GM12874 (cell line): ENCODE measurements at regions not wholly inside any gene's neighbourhood (a gene's known extent, or its start where the extent isn't known, plus 50 kb on each side); places are given as distances from the start of the nearest gene placed in this dataset.

Experiments
- TF ChIP-seq, protein P1 (sequence below): IDR thresholded peaks from 2 replicates; pipeline ENCODE4 v1.5.1; 2011; ENCODE audit warnings: low read depth, mild to moderate bottlenecking, control low read depth, low read length, moderate library complexity; ENCODE audit not compliant: insufficient read depth

DNA sequence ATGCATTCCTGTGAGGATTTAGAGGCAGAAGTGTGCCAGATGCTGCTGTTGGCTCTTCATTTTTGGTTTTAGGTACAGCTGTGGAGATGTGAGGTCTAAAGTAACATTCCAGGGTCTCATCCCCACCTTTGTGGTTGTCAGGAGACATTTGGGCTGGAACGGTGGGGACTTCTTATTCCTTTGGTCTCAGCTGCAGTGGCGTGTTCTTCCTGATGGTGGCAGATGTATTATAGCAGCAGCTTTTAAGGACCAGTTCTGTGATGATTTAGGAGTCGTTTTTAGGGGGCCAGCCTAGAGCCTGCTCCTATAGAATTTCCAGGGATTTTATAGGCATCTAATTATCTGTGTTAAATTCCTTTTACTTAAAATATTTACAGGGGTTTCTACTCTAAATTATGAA, 221.0 kb upstream of the EOMES start:
- TF ChIP-seq, protein P1, sequence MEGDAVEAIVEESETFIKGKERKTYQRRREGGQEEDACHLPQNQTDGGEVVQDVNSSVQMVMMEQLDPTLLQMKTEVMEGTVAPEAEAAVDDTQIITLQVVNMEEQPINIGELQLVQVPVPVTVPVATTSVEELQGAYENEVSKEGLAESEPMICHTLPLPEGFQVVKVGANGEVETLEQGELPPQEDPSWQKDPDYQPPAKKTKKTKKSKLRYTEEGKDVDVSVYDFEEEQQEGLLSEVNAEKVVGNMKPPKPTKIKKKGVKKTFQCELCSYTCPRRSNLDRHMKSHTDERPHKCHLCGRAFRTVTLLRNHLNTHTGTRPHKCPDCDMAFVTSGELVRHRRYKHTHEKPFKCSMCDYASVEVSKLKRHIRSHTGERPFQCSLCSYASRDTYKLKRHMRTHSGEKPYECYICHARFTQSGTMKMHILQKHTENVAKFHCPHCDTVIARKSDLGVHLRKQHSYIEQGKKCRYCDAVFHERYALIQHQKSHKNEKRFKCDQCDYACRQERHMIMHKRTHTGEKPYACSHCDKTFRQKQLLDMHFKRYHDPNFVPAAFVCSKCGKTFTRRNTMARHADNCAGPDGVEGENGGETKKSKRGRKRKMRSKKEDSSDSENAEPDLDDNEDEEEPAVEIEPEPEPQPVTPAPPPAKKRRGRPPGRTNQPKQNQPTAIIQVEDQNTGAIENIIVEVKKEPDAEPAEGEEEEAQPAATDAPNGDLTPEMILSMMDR: 0 out of 2 replicates have a peak, but pooled peaks have one; percentile 12

DNA sequence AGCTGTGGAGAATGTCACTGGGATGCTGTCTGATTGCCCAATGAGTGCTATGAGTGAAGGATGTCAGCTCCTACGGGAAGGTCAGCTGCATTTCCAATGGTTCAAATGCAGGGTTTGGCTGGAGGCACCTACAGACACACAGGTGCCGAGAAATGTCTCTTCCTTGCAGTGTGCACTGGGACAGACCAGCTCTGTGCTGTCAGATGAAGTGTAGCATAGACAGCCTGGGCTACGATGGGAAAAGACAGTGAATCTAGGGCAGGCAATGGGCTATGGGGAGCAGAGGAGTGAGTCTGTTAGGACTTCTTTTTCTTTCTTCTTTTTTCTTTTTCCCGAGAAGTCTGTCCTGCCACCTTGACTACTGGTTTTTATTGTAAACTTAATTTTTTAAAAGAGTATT, 223.1 kb upstream of the EOMES start:
- TF ChIP-seq, protein P1: no peak

DNA sequence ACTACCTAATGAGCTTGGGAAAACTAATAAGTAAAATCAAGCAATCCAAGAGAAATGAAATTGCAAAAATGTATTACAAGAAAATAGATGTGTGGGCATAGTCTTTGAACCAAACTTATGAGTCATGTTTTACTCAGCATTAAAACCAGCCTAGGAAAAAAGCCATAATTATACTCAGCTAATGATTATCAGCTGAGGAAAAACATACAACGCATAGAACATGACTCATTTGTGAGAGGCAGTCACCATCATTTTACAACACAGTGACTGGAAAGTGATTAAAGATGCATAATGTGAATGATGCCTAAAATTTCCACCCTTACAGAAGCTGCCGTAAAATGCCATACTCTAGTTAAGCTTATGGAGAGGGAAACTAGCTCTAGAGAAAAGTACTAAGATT, 238.0 kb upstream of the EOMES start:
- TF ChIP-seq, protein P1: no peak

DNA sequence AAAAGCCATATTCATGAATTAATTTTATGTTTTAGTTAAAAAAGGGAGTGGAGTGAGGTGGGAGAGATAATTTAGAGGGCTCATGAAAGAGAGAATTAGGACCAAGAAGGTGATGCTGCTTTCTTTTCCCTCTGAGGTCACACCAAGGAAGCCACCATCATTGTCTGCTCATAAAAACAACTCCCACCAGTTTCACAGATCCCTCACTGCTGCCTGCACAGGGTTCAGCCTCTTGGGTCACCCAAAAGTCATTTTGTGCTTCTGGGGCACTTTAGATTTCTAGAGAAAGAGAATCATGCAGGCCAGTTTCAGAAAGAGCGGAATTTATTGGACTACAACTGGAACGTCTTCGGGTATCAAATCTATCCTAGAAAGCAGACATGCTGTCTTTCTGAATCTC, 241.4 kb upstream of the EOMES start:
- TF ChIP-seq, protein P1: no peak

DNA sequence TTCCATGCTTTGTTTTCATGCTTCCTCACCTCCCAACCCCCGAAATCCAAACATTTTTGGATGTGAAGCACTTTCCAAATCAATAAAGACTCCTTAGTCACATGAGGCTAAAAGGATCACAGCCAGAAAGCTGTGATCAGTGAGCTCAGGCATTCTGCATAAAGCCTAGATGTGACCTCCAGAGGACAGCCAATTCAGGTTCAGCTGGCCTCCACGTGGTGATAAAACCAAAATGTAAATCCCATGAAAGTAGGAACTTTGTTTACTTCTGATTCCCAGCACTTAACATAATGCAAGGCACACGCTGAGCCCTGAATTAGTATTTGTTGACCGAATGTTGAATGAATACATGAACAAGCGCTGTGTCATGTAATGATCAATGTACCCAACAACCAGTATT, 249.5 kb upstream of the EOMES start:
- TF ChIP-seq, protein P1: no peak

DNA sequence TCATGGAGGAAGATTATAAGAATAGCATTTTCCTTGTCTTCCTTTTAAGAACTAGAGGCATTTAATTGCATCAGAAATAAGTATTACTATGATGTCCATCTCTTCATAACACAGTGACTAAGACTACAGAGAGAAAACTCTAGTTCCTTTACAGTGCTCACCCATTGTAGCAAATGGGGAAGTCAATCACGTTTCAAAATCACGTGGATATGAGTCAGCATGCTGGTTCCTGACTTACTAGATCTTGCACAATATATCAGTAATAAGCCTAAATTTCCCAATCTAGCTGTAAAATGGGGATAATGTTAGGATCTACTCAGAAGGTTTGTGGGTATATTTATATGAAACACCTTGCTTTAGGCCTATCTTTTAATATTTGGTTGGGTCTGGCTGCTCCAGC, 254.8 kb upstream of the EOMES start:
- TF ChIP-seq, protein P1: no peak

DNA sequence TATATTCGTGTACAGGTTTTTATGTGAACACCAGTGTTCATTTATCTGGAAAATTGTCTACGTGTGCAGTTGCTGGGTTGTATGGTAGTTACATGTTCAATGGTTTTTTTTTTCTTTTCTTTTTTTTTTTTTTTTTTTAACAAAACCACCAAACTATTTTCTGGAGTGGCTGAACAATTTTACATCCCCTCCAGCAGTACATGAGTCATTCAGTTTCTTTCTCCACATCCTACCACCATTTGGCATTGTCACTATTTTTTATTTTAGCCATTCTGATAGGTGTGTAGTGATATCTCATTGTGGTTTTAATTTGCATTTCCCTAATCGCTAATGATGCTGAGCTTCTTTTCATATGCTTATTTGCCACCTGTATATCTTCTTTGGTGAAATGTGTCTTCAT, 256.3 kb upstream of the EOMES start:
- TF ChIP-seq, protein P1: no peak

DNA sequence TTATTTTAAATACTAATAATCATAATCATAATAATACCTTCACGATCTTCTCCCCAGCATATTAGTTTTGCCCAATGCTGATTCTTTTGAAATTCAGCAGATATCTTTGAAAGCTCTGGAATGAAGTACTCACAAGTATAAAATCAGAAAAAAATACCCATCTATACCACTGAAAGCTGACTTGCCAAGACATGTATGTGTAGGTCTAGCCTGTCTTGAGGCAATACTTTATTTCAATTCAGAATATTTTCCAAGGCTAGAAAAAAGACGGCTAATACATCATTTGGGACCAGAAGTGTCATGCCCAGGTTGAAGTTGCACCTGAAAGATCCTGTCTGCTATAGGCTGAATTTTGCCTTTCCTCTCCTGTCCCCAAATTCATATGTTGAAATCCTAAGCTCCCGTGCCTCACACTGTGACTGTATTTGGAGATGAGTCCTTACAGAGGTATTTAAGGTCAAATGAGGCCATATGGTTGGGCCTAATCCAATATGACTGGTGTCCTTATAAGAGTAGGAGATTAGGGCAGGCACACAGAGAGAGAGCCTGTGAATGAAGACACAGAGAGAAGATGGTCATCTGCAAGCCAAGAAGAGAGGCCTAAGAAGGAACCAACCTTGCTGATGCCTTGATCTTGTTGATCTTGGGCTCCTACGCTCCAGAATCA, 255.9 kb upstream of the CMC1 start:
- TF ChIP-seq, protein P1: no peak
